Astrocyte of the spinal cord (primary cell): ENCODE measurements at regions not wholly inside any gene's neighbourhood (a gene's known extent, or its start where the extent isn't known, plus 50 kb on each side); places are given as distances from the start of the nearest gene placed in this dataset.

Experiments
- DNase-seq: peaks from one replicate; pipeline ENCODE4 v3.0.0; 2011; ENCODE audit warnings: low read depth, low spot score
- H3K4me3 ChIP-seq: 2 replicates; pipeline ENCODE4 v1.5.1; 2011; ENCODE audit warnings: low read depth, mild to moderate bottlenecking, low read length, moderate library complexity
- in situ Hi-C: cut with HindIII; loops from 2 replicates; pipeline ENCODE4 v1.10.0; 2017; ENCODE audit warnings: low sequenced_read_pairs
- TF ChIP-seq, protein P1 (sequence below): IDR thresholded peaks from 2 replicates; pipeline ENCODE4 v1.5.1; 2012; ENCODE audit warnings: low read depth, mild to moderate bottlenecking, low read length, inconsistent platforms

DNA sequence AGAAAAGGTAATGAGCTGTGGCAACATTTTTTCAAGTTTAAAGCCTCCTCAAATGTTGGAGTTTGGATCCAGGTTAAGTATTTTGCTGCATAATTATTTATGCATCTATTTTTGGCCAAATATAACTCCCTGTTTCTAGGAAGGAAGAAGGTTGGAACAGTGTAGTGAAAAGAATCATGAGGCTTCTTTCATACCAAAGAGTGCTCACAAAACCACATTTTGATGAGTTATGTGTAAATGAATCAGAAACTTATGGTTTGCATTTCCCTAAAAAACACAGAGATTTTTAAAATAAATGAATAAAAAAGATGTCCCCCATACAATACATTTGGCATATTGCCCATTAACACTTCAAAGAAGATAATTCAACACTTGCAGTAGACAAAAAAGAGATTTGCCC is 246.9 kb upstream of the PRDM1 start:
- TF ChIP-seq, protein P1, sequence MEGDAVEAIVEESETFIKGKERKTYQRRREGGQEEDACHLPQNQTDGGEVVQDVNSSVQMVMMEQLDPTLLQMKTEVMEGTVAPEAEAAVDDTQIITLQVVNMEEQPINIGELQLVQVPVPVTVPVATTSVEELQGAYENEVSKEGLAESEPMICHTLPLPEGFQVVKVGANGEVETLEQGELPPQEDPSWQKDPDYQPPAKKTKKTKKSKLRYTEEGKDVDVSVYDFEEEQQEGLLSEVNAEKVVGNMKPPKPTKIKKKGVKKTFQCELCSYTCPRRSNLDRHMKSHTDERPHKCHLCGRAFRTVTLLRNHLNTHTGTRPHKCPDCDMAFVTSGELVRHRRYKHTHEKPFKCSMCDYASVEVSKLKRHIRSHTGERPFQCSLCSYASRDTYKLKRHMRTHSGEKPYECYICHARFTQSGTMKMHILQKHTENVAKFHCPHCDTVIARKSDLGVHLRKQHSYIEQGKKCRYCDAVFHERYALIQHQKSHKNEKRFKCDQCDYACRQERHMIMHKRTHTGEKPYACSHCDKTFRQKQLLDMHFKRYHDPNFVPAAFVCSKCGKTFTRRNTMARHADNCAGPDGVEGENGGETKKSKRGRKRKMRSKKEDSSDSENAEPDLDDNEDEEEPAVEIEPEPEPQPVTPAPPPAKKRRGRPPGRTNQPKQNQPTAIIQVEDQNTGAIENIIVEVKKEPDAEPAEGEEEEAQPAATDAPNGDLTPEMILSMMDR = no peak
- in situ Hi-C loops = no loop called here
- no peak for DNase-seq
- H3K4me3 ChIP-seq = no peak overlapping the region

DNA sequence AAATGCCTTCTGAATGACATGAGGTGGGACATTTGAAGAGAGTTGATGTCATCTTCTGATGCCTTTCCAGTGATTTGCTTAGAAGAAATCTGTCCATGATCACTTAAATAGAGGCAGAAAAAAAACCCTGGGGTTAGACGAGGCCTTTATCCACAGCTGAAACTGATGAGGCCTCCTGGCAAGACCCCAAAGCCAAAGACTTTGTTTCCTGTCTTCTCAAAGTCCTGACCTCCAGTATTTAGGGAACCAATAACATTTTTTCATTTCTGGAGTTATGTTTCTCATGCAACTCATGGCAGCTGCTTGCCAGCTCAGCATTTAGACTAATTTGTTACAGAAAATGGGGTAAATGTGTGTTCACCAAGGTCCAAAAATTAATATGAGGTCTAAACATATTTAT is 248.0 kb upstream of the PRDM1 start:
- TF ChIP-seq, protein P1 = no peak
- no peak for DNase-seq
- H3K4me3 ChIP-seq = no peak overlapping the region
- in situ Hi-C loops = no loop called here

DNA sequence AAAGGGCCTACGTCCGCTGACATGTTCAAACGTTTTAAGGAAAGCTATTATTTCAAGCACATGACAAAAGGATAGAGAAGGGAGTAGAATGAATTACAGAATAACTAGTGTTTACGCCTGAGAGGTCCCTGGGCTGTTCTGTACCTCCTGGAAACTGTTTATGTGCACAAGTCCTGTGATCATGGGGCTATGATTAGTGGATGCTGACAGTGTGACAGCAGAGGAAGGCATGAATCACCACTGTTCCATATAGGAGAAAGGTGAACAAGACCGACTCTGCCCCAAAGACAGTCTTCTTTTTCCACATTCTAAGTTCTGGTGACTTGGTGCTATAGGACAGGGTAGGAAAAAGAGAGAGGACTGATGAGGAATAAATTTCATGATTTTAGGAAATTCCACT is 249.2 kb upstream of the PRDM1 start:
- DNase-seq = no peak
- H3K4me3 ChIP-seq = no peak overlapping the region
- TF ChIP-seq, protein P1 = no peak
- in situ Hi-C loops = no loop called here

DNA sequence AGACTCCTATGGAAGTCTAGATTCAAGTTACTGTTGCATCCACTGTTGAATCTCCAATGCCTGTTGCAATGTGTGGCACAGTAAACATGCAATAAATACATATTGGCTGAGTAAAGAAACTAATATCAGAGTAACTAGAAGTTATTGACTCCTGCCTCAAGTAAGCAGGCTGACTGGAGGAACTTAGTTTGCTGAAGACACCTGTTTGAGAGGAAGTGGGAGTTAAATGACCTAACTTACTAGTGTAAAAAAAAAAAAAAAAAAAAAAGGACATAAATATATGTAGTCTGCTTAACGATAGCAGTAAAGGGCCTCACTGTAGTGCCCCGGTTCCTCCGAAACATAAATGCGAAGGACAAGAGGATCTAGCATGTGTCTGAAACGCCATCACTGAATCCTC is 249.8 kb upstream of the PRDM1 start:
- no peak overlapping the region for H3K4me3 ChIP-seq
- TF ChIP-seq, protein P1 = no peak
- in situ Hi-C loops = no loop called here
- DNase-seq = no peak

DNA sequence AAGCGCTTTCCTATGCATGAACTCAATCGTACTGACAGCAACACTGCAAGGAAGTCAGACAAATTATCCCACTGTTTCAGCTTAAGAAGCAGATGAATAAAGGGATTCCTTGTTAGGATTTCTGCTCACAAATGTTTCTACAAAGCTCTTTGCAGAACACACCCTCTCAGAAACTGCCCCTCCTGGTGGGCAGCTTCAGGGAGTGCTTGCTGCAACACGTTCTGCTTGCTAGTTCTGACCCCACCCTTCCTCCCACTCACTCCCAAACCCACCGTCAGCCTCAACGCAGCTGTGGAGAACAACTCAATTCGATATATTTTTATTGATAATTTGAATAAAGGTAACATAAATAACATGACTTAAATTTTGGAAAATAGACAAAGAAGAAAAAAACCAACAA is 250.8 kb upstream of the PRDM1 start:
- in situ Hi-C loops = no loop called here
- no peak overlapping the region for H3K4me3 ChIP-seq
- peak; percentile 36 for DNase-seq
- TF ChIP-seq, protein P1 = peak; percentile 49

DNA sequence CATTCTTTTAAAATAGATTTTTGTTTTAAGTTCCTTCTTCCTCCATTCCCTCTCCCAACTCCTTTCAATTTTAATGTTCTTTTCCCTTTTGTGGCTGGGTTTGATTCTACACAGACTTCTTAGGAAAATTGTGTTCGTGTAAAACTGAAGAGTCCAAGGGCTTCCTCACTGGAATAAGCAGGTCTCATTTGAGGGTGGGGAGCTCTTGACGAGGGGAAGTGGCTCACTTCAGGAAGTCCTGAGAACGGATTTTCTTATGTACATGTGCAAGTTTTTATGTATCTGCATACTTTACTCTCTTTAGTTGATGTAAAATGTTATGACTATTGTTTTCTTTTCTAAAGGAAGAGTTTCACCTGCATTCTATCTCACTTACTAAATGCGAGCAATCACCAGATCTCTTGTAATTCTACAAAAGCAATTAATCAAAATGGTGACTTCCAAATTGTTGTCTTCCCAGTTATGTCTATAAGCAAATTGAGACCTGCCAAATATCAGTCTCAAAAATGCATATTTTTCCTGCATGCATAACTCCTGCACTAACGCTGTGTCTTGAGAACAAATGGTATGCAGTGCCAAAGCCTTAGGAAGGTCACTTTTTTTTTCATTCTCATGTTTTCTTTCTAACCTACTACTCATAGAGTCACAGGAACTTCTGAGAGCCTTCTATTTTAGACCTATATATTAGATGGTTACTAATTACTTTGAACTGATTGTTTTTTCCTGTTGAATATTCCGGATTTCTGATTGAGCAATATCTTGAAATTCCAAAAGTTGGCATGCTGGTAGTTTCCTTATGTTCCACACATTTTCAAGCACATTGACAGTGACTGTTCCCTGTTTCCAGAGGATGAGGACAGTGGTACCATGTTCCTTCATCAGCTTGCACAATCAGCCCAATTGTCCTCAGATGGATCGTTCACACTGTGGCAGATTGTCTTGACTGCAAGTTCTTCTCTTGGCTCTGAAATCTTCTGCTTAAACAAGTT is 251.9 kb upstream of the PRDM1 start:
- no peak for DNase-seq
- no peak overlapping the region for H3K4me3 ChIP-seq
- TF ChIP-seq, protein P1 = no peak
- in situ Hi-C loops = no loop called here
